Amniotic stem cell (primary cell): ENCODE measurements at regions not wholly inside any gene's neighbourhood (a gene's known extent, or its start where the extent isn't known, plus 50 kb on each side); places are given as distances from the start of the nearest gene placed in this dataset.

ENCODE experiments used
- DNase-seq: peaks from one replicate; lab custom pipeline; 2025; lab: John Stamatoyannopoulos, UW

DNA sequence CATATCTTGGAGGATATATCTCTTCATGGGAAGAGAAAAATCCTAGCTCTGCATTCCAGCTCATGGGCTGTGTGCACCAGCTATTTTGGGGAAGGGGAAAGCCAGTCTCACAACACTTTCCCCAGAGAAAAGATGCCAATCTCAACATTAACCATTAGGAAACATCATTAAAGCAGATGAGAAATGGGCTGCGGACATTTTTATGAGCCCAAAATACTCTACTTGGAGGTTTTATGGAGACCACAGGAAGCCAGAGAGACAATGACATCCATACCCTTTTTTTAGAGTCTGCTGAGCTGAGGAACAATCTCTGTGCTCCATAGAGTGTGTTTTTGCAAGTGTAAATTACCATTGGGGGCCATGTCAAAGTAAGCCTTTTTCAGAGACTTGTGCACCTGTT, 213.7 kb downstream of the TRIB2 start:
- no peak for DNase-seq

GRCh38 chr2:12931186-12931844, 214.6 kb downstream of the TRIB2 start:
- DNase-seq, result no peak

DNA sequence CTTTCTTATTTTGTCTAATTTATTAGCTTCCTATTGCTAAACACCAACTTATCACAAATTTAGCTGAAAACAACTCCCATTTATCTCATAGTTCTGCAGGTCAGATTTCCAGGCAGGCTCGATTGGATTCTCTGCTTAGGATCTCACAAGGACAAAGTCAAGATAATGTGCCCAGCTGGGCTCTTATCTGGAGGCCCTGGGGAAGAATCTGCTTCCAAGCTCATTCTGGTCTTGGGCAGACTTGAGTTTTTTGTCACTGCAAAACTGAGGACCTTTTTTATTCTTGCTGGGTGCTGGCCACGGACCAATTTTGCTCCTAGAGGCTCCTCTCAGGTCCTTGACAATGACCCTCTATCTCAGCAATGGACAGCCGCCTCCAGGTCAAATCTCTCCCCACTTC, 215.5 kb downstream of the TRIB2 start:
- DNase-seq, result no peak

GRCh38 chr2:12934146-12934756, 217.5 kb downstream of the TRIB2 start:
- no peak for DNase-seq

DNA sequence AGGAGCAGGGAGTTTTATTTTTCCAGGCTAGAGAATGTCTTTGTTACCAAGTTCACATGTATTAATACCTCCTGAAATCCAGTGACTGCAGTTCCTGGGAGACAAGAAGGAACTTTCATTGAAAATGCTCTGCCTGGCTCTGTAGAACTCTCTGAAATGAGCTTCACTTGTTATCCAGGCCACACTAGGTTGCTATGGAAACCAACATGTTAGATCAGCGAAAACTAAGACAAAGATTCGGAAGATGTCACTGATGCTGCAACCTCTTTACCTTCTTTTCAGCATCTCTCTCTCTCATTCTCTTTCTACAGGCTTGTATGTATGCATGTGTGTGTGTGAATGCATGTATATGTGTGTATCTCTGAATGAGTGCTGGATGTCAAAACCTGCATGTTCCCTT, 218.5 kb downstream of the TRIB2 start:
- no peak for DNase-seq

DNA sequence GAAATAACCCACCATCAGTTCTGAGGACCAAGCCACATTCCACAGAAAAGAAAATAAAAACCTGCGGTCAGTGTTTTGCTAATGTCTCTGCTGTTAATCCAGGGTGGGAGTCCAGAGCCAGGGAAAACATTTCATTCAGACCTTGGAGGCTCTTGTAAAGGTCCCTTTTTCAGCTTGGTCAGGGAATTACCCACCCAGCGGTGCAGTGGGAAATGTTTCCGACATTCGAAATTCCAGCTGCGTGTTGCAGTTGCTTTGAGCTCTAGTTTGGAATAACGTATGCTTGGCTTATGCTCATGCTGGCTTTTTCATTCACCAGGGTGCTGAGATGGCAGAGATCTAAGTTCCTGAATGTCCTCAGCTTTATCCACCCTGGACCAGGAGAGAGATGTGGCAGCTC, 219.1 kb downstream of the TRIB2 start:
- no peak for DNase-seq

DNA sequence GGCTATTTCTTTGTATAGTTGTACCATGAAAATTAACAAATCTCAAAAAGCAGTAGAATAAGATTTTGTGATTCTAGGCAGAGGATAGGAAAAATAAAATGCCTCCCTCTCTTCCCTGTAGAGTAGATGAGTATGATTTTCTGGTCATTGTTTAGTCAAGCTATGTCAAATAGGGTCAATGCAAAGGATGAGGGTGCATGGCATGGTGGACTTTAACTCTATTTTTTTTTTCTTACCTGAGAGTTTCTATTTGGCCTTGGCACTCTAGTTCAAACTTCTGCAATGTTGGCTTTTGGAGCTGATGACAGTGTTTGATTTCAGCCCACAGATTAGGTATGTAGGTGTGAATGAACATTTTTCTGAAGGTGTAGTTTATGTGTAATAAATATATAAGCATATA, 224.5 kb downstream of the TRIB2 start:
- DNase-seq, result no peak

DNA sequence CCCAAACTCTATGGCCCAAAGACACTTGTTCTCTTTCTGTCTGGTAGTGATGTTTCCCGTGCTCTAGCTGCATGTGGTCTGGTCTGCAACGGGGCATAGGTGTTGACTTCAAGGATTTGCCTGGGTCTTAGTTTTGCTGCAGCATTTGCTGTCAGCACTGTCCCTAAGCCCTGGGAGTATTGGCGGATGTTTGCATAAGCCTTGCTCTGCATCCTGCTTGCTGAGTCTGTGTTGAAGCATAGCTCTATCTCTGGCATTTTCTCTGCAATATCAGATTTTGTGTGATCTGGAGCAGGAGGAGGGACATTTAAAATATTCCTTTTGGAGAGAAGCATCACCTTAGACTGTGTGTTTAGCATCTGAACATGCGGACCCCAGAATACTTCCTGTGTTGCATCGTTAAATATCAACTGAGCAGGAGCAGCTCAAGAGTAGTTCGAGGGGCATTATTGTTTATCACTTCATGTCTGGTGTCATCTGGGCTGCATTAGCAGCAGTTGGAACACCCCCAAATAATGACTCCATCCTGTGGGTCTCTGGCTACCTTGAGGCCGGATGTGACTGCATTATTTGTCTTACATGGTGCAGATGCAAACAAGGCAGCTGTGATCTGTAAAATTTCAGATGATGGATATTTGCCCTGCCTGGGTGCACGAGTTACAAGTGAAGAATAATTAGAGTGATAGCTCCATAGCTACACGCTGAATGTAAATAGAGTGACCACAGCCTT, 231.7 kb downstream of the TRIB2 start:
- DNase-seq, result no peak

DNA sequence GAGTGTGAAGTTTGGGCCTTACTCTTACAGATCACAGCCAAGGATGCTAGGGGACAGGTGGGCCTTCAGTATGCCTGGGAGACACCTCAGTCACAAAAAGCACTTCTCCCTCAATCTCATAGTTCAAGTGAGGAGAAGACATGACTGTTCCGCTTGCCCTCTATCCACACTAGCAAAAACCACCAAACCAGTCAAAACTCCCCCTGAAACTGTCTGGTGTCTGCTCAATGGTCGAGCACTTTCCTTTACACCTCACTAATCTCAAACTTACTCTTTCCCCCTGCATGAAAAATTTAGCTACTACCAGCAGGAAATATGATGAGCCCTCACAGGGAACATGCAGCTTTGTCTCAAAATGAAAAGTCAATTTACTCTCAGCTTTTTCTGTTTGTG, 232.2 kb downstream of the TRIB2 start:
- no peak for DNase-seq

DNA sequence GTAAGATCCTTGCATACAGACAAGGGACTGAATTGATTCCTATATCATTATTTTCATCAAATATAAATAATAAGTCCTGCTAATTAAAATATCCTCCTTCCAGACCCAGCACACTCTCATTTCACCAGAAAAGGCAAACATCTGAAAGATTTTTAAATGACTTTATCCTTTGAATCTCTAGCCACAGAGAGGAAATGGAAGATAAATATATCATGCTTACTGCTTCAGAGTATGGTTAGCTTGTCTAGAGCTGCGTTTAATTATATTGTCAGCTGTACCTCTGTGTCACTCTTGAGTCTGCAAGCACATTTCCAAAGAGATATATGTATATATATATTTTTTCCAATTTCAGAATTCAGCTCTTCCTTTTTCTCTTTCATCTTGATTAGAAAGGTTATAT, 232.7 kb downstream of the TRIB2 start:
- no peak for DNase-seq

- DNase-seq, result no peak
Observed at GRCh38 chr2:12950174-12950573, 233.4 kb downstream of the TRIB2 start.

GRCh38 chr2:12950957-12951656, 234.4 kb downstream of the TRIB2 start:
- no peak for DNase-seq

DNA sequence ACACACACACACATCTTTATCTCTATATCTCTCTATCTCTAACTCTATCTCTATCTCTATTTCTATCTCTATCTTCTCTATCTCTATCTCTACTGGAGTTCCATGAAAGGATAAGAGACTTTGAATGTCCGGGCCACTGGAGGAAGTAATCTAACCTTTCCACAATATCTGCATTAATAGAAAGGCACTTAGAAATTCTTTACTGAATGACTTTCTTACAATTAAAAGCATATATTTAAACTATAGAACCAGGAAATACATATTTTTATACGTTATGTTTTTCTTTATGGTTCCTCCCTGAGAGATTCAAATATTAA, 234.9 kb downstream of the TRIB2 start:
- DNase-seq, result no peak

DNA sequence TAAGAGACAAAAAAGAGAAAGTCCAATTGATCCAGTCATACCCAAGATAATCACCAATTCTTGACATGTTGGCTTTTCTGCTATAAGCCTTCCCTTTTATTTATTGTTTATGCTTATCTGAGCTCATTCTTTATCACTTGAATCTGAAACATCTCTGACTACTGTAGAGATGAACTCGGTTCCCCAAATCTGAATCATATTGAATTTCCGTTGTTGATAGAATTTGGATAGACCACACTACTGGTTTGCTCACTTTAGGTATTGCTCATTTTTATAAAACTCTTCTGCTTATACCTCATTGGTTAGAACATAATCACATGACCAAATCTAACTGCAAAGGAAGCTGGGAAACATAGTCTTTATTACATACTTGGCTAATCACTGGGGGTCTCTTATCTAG, 236.9 kb downstream of the TRIB2 start:
- DNase-seq, result no peak

DNA sequence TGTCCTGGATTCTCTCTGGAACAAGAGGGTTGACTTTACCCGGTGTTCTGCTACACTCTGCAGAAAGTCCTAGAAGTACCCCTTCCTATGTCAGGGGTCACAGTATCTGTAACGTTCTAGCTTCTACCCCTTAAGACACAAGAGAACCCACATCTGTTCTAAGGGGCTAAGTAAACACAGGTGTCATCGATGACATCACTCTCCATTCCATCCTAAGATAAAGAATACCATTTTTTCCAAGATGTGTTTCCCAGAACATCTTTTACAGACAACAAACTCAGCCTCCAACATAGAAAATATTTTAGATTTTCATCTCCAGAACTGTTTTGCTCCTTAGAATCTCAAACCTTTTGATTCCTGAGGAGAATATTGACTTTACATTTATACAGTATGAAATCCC, 239.1 kb downstream of the TRIB2 start:
- no peak for DNase-seq

GRCh38 chr2:12957251-12957650, 240.5 kb downstream of the TRIB2 start:
- DNase-seq, result no peak

GRCh38 chr2:12959935-12960334, 243.2 kb downstream of the TRIB2 start:
- DNase-seq, result no peak

DNA sequence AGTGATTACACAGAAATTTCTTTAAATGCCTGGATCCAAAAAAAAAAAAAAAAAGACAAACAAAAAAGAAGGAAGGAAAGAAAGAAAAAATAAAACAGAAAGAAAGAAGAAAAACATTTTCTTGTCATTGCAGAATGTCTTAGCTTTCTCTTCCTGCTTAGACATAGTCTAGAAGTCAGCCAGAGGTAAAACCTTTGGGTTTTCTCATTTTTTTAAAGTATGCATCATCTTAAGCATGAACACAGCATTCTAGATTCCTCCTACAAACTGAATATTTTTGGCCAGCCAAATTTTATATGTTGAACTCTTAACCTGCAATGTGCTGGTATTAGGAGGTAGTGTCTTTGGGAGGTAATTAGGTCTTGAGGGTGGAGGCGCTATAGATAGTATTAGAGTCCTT, 243.9 kb downstream of the TRIB2 start:
- DNase-seq, result no peak

- DNase-seq, result no peak
Observed at GRCh38 chr2:12964904-12965539, 248.3 kb downstream of the TRIB2 start.

- peak; percentile 47 for DNase-seq
Observed at GRCh38 chr2:12965540-12966269, 249.0 kb downstream of the TRIB2 start.

- DNase-seq, result no peak
Observed at GRCh38 chr2:12967804-12968203, 251.1 kb downstream of the TRIB2 start.

DNA sequence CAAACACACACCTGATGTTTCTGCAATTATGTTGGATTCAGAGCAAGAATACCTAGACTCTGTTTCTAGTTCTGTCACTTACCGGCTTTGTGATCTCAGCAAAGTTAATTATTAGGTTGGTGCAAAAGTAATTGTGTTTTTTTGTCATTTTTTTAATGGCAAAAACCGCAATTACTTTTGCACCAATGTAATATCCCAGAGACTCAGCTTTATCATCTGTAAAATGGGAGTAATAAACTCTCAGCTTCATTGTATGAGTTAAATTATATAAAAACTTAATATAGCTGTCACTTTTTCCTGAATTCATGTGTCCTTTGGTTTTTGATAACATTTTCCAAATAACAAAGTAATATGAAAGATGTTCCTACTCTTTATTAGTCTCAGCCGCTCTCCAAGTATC, 251.7 kb downstream of the TRIB2 start:
- no peak for DNase-seq
